GM18505 (cell line): ENCODE measurements at regions not wholly inside any gene's neighbourhood (a gene's known extent, or its start where the extent isn't known, plus 50 kb on each side); places are given as distances from the start of the nearest gene placed in this dataset.
"Not testable (repeated sequence)": the region's sequence is repeated elsewhere in the genome, so short reads cannot be mapped to it uniquely, and the experiment has no call there.

Source experiments
- ATAC-seq: cut with Tn5 transposase; IDR thresholded peaks from one replicate; pipeline ENCODE4 v1.9.1; 2021; ENCODE audit not compliant: unreplicated experiment
- POLR2A ChIP-seq: IDR thresholded peaks from 4 replicates; pipeline ENCODE4 v1.6.1; 2011; ENCODE audit warnings: borderline replicate concordance; ENCODE audit not compliant: insufficient read depth, insufficient read length; ENCODE audit errors: extremely low read depth

- TF ChIP-seq POLR2A, result no peak
- ATAC-seq, result no peak
Measured at GRCh38 chr11:110347660-110348059, 51.2 kb upstream of the RDX start.

- peak; percentile 70 for ATAC-seq
- TF ChIP-seq POLR2A, result peak; percentile 39
Measured at GRCh38 chr11:110349138-110349996, 53.0 kb upstream of the RDX start.

DNA sequence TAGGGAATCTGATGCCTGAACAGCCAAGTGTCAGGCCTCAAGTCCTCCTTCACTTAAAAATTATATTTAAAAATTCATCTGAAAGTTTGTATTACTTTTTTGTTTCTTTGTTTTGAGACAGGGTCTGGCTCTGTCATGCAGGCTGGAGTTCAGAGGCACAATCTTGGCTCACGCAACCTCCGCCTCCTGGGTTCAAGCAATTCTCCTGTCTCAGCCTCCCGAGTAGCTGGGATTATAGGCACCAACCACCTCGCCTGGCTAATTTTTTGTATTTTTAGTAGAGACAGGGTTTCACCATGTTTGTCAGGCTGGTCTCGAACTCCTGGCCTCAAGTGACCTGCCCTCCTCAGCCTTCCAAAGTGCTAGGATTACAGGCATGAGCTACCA, 53.6 kb upstream of the RDX start:
- ATAC-seq, result peak; percentile 1

DNA sequence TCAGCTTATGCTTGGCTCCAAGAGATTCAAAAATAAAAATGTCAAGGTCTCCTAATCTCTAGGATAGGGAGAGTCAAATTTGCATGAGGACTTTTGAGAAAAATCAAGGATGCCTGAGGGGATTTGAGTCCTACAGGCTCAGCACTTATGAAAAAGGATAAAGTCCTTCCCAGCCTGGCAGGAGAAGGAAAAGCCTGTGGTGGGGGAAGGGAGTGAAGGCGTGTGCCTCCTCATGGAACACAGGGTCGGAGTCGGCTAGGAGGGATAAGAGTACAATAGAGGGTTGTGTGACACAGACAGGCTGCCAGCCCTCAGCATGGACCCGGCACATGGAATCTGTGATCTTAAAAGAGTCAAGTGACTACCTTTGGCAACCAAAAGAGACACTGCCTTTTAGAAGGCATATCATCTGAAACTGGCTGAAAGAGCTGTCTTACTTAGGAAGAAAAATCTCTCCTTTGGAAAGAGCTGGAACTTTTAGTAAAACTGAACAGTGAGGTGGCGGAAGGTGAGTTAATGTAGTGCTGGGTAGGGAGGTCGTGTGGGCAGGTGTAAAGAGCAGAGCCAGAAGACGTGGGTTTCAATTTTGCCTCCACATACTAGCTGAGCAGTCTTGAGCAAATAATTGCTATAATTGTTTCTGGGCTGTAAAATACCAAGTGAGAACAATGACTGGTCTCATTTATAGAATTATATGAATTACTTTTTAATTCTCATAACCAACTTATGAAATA, 58.8 kb upstream of the RDX start:
- no peak for ATAC-seq
- no peak for TF ChIP-seq POLR2A

DNA sequence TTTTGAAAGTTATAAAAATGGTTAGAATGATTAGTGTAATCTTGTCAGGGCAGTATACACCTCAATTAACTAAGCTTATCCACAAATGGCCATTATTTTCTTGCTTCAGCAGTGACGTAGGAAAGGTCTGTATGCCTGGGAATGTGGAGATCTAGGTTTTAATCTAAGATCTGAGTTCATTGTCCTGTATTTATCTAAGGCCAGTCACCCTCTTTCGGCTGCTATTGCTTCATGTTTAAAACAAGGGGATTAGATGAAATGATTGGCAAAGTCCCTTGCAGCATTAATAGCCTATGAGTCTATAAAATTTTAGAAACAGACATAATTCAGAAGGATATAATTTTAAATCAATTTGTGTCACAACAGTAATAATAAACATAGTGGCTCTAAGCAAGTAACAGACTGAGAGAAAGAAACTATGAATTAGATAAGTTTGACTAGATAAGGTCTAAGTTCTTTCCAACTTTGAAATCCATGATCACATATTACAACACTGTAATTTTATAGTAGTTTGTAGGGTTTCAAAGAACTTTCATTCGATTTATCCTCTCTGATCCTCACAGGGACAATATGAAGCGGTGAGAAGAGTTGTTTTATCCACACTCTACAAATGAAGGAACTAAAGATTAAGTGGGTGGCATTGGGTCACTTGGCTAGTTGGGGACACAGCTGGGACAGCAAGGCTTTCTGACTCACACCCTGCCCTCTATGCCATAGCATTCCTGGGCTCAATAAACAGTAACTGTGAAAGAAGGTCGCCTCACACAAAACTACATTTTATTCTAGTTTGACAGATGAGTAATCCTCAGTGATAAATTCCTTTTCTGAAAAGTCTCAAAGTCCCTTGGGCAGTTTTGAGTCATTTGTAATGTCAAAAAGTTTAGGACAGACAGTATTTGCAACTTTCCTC, 60.6 kb upstream of the RDX start:
- TF ChIP-seq POLR2A, result no peak
- no peak for ATAC-seq

- ATAC-seq, result no peak
- TF ChIP-seq POLR2A, result no peak
Measured at GRCh38 chr11:110358336-110358735, 61.9 kb upstream of the RDX start.

DNA sequence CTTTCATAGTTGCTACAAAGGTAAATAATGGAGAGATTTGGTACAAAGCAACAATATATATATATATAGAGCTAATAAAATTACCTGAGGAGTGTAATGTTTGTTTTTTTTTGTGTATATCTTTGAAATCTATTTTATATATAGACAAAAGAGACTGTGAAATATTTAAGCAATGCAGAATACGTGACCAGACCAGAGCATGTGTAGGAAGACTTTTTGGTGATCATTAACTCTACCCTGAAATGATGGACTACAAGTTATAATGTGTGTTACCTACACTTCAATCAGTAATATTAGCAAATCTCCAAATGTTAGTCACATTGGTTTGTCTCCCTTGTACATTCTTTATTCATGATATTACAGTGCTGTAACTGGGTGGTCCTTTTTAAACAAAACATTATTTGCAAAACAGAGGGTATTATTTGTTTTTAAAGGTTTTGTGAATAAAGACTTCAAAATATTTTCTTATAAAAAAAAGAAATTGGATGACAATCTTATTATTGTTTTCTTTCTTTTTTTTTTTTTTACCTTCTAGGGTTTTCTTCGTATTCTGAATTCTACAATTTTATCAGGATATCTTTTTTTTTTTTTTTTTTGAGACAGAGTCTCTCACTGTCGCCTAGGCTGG, 64.5 kb upstream of the RDX start:
- not testable (repeated sequence) for ATAC-seq

DNA sequence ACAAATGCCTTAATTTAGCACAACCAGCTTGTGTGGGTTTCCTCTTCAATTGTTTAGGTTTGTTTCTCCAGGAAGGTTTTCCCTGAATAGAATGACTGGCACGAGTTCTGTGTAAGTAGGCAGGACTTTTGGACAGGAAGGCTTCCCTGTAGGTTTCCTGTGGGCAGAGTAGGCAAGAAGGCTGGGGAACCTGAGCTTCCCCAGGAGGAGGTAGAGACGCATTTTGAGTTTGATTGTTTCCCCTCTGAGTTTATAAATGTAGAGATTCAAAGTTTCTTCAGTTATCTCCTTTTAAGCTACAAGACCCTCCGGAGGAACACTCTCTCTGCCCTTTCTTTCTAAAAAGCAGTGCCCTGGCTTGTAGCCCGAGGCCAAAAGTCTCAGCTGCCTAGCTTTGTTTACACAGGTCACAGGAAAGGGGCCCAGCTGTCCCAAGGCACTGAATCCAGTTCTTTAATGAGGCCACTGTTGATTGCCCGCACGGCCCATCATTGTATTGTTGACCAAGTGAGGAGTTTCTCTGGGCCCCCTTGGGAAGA, 66.6 kb upstream of the RDX start:
- ATAC-seq, result no peak
- TF ChIP-seq POLR2A, result no peak

DNA sequence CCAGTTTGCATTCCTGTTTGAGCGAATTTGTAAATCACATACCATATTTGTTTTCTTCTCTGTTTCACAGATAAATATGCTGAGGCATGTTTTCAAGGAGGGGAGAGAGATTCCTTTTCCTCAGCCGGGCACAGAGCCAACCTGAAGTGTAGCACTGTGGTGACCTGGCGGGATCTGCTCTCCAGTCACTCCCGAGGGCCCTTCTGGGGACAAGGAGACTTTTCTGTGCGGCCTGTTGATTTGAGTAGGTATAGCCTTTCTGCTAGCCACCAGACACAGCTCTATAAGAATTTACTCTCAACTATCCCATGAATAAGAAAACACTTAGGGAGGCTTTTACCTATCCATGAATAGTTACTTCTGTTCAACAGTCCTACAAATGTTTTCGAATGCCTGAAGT, 63.5 kb upstream of the FDX1 start:
- no peak for ATAC-seq
- no peak for TF ChIP-seq POLR2A

DNA sequence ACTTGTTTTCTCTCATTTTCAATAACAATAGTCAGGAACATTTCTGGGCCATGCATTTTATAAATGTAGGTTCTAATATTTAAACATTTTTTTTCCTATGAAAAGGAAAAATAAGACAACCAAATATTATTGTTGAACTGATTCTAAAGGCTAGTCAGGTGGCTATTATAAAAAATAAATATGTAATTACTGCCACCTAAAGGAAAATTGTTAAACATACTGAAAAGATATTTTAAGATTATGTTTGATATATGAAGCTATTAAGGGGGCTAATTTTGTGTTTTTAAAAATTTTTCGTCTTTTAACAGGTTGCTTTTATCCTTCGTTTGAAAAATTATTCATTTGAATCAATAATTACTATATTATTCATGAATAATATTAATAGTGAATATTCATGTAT, 62.2 kb upstream of the FDX1 start:
- TF ChIP-seq POLR2A, result no peak
- no peak for ATAC-seq

GRCh38 chr11:110371084-110371483, 58.7 kb upstream of the FDX1 start:
- TF ChIP-seq POLR2A, result no peak
- no peak for ATAC-seq

- TF ChIP-seq POLR2A, result no peak
- ATAC-seq, result peak; percentile 86
Measured at GRCh38 chr11:110373051-110373702, 56.6 kb upstream of the FDX1 start.

- no peak for TF ChIP-seq POLR2A
- ATAC-seq, result no peak
Measured at GRCh38 chr11:110374921-110375320, 54.8 kb upstream of the FDX1 start.

- no peak for TF ChIP-seq POLR2A
Measured at GRCh38 chr11:110375351-110375750, 54.4 kb upstream of the FDX1 start.

More at GRCh38 chr11:110375351-110375750, 54.4 kb upstream of the FDX1 start:
- no peak for ATAC-seq
